Naive thymus-derived CD4-positive, alpha-beta T cell (primary cell): ENCODE measurements at regions not wholly inside any gene's neighbourhood (a gene's known extent, or its start where the extent isn't known, plus 50 kb on each side); places are given as distances from the start of the nearest gene placed in this dataset.

Experiments used
- ATAC-seq: fragments of 150-1000 bp; cut with Tn5 transposase; 2 replicates; pipeline ENCODE4 v1.10.0; 2021; ENCODE audit warnings: mild to moderate bottlenecking, moderate library complexity
- CTCF ChIA-PET: fragments of 350-600 bp; sonication (Branson Sonifier 250); formaldehyde crosslinking; loops from one replicate; lab custom pipeline; 2021; ENCODE audit warnings: antibody characterized with exemption; lab: Charles Lee
- POLR2A ChIA-PET: fragments of 350-600 bp; sonication (Branson Sonifier 250); formaldehyde crosslinking; loops from one replicate; lab custom pipeline; 2021; ENCODE audit warnings: antibody characterized with exemption, inconsistent platforms; lab: Charles Lee
- DNase-seq, 9 donors: peaks; one replicate each; pipeline versions ENCODE4 v3.0.0 to v3.0.0-alpha.2; 2020 to 2022; ENCODE audit warnings: mixed read lengths in 1 of 9
- H3K27ac ChIP-seq: one replicate; pipeline ENCODE4 v1.7.0; 2013; ENCODE audit warnings: mild to moderate bottlenecking, low read depth, low read length, moderate library complexity
- H3K27me3 ChIP-seq, 2 donors: one replicate each; pipeline ENCODE4 v1.7.0; 2013; ENCODE audit warnings: low read length in 2 of 2, mild to moderate bottlenecking in 2 of 2, moderate library complexity in 2 of 2; ENCODE audit not compliant: control insufficient read depth in 2 of 2, insufficient read depth in 2 of 2
- H3K36me3 ChIP-seq, 3 experiments: 1 replicate in 2 of 3; 2 replicates in 1 of 3; pipeline ENCODE4 v1.7.0; 2013; ENCODE audit warnings: low read length in 3 of 3, mild to moderate bottlenecking in 3 of 3, moderate library complexity in 1 of 3; ENCODE audit not compliant: insufficient read depth in 3 of 3, control insufficient read depth in 2 of 3
- H3K4me1 ChIP-seq, 2 donors: one replicate each; pipeline ENCODE4 v1.7.0; 2013; ENCODE audit warnings: low read length in 2 of 2, mild to moderate bottlenecking in 2 of 2, moderate library complexity in 1 of 2; ENCODE audit not compliant: control insufficient read depth in 2 of 2, insufficient read depth in 2 of 2
- H3K4me3 ChIP-seq: 2 replicates; pipeline ENCODE4 v1.7.0; 2013; ENCODE audit warnings: mild to moderate bottlenecking, low read length
- H3K9me3 ChIP-seq, 3 experiments: 1 replicate in 2 of 3; 2 replicates in 1 of 3; pipeline ENCODE4 v1.7.0; 2013; ENCODE audit warnings: low read length in 3 of 3; ENCODE audit not compliant: control insufficient read depth in 2 of 3
- H3K27ac Mint-ChIP-seq, 9 donors: one replicate each; pipeline ENCODE4 v1.8.0; 2020 to 2022; ENCODE audit warnings: mixed read lengths in 9 of 9, mild to moderate bottlenecking in 8 of 9, moderate library complexity in 5 of 9, inconsistent platforms in 2 of 9
- H3K27me3 Mint-ChIP-seq, 5 donors: one replicate each; pipeline ENCODE4 v1.8.0; 2021 to 2022; ENCODE audit warnings: mixed read lengths in 5 of 5, mild to moderate bottlenecking in 1 of 5
- H3K36me3 Mint-ChIP-seq, 5 donors: one replicate each; pipeline ENCODE4 v1.8.0; 2020 to 2022; ENCODE audit warnings: mixed read lengths in 5 of 5, mild to moderate bottlenecking in 3 of 5, inconsistent platforms in 1 of 5
- H3K4me1 Mint-ChIP-seq, 7 donors: one replicate each; pipeline ENCODE4 v1.8.0; 2020 to 2022; ENCODE audit warnings: mixed read lengths in 7 of 7, mild to moderate bottlenecking in 3 of 7, inconsistent platforms in 1 of 7
- H3K4me3 Mint-ChIP-seq, 10 donors: one replicate each; pipeline ENCODE4 v1.8.0; 2020 to 2022; ENCODE audit warnings: mild to moderate bottlenecking in 10 of 10, mixed read lengths in 10 of 10, moderate library complexity in 6 of 10, inconsistent platforms in 2 of 10
- H3K9me3 Mint-ChIP-seq, 11 donors: one replicate each; pipeline ENCODE4 v1.8.0; 2020 to 2022; ENCODE audit warnings: mixed read lengths in 11 of 11, mild to moderate bottlenecking in 4 of 11, inconsistent platforms in 1 of 11, moderate library complexity in 1 of 11
- intact Hi-C, 2 donors: fragments of 100-400 bp; cut with micrococcal nuclease; formaldehyde crosslinking; loops; one replicate each; pipeline ENCODE4 v1.15.1; 2023

GRCh38 chr16:54547052-54547451 is 260.5 kb upstream of the IRX3 start:
- H3K27ac Mint-ChIP-seq = no peak overlapping the region
- H3K4me3 Mint-ChIP-seq = no peak overlapping the region
- H3K36me3 Mint-ChIP-seq = peaks cover 0 to 3% (median 0%) of the 10 kb centered on the region in 5 donors
- Histone ChIP-seq H3K4me1 (no peaks in the 10 kb centered on the region), H3K36me3 (no peaks in the 10 kb centered on the region), H3K27ac (no peak overlapping the region), H3K9me3 (no peaks in the 10 kb centered on the region), H3K27me3 (no peaks in the 10 kb centered on the region), H3K4me3 (no peak overlapping the region)
- H3K4me1 Mint-ChIP-seq = peaks cover 0 to 1% (median 0%) of the 10 kb centered on the region in 7 donors
- ChIA-PET CTCF (no interaction called here), POLR2A (no interaction called here)
- intact Hi-C loops = no loop called here
- DNase-seq = no peak
- peaks cover 0 to 20% (median 2%) of the 10 kb centered on the region in 5 donors for H3K27me3 Mint-ChIP-seq
- H3K9me3 Mint-ChIP-seq = peaks cover 0 to 7% (median under 1%) of the 10 kb centered on the region in 11 donors
- ATAC-seq = no peak

GRCh38 chr16:54546521-54546920 is 259.9 kb upstream of the IRX3 start:
- no peaks in the 10 kb centered on the region for H3K9me3 ChIP-seq
- intact Hi-C loops = no loop called here
- no peak for ATAC-seq
- no peaks in the 10 kb centered on the region for H3K4me1 ChIP-seq
- H3K4me3 ChIP-seq = no peak overlapping the region
- no peak overlapping the region for H3K4me3 Mint-ChIP-seq
- peaks cover 0 to 3% (median 0%) of the 10 kb centered on the region in 5 donors for H3K36me3 Mint-ChIP-seq
- H3K4me1 Mint-ChIP-seq = peaks cover 0 to 1% (median 0%) of the 10 kb centered on the region in 7 donors
- peaks cover 0 to 20% (median 2%) of the 10 kb centered on the region in 5 donors for H3K27me3 Mint-ChIP-seq
- peaks cover 0 to 6% (median 0%) of the 10 kb centered on the region in 11 donors for H3K9me3 Mint-ChIP-seq
- CTCF ChIA-PET = no interaction called here
- H3K36me3 ChIP-seq = no peaks in the 10 kb centered on the region
- H3K27ac Mint-ChIP-seq = no peak overlapping the region
- no peak for DNase-seq
- no peaks in the 10 kb centered on the region for H3K27me3 ChIP-seq
- POLR2A ChIA-PET = no interaction called here
- no peak overlapping the region for H3K27ac ChIP-seq

GRCh38 chr16:54545854-54546511 is 259.4 kb upstream of the IRX3 start:
- intact Hi-C loops = no loop called here
- no peak overlapping the region for H3K27ac Mint-ChIP-seq

GRCh38 chr16:54544553-54545180 is 258.1 kb upstream of the IRX3 start:
- H3K9me3 ChIP-seq = no peaks in the 10 kb centered on the region
- H3K27me3 Mint-ChIP-seq = peaks cover 0 to 15% (median 2%) of the 10 kb centered on the region in 5 donors
- CTCF ChIA-PET = no interaction called here
- no peak overlapping the region for H3K4me3 ChIP-seq
- no peaks in the 10 kb centered on the region for H3K27me3 ChIP-seq
- ATAC-seq = no peak
- DNase-seq = no peak
- POLR2A ChIA-PET = no interaction called here
- H3K27ac Mint-ChIP-seq = no peak overlapping the region
- H3K4me1 ChIP-seq = no peaks in the 10 kb centered on the region
- peaks cover 0 to 1% (median 0%) of the 10 kb centered on the region in 7 donors for H3K4me1 Mint-ChIP-seq
- no peak overlapping the region for H3K27ac ChIP-seq
- H3K36me3 Mint-ChIP-seq = no peaks in the 10 kb centered on the region
- H3K9me3 Mint-ChIP-seq = peaks cover 0 to 3% (median 0%) of the 10 kb centered on the region in 11 donors
- no peak overlapping the region for H3K4me3 Mint-ChIP-seq
- intact Hi-C loops = no loop called here
- H3K36me3 ChIP-seq = no peaks in the 10 kb centered on the region

More at GRCh38 chr16:54545854-54546511, 259.4 kb upstream of the IRX3 start:
- POLR2A ChIA-PET = no interaction called here
- no peak overlapping the region for H3K4me3 Mint-ChIP-seq
- no peaks in the 10 kb centered on the region for H3K36me3 ChIP-seq
- H3K9me3 Mint-ChIP-seq = peaks cover 0 to 6% (median 0%) of the 10 kb centered on the region in 11 donors
- no peak for DNase-seq
- H3K4me3 ChIP-seq = no peak overlapping the region
- H3K4me1 Mint-ChIP-seq = peaks cover 0 to 1% (median 0%) of the 10 kb centered on the region in 7 donors
- ATAC-seq = no peak
- H3K27ac ChIP-seq = no peak overlapping the region
- no peaks in the 10 kb centered on the region for H3K27me3 ChIP-seq
- peaks cover 0 to 20% (median 2%) of the 10 kb centered on the region in 5 donors for H3K27me3 Mint-ChIP-seq
- H3K9me3 ChIP-seq = no peaks in the 10 kb centered on the region
- H3K36me3 Mint-ChIP-seq = peaks cover 0 to 3% (median 0%) of the 10 kb centered on the region in 5 donors
- CTCF ChIA-PET = no interaction called here
- no peaks in the 10 kb centered on the region for H3K4me1 ChIP-seq

GRCh38 chr16:54542805-54543505 is 256.4 kb upstream of the IRX3 start:
- ATAC-seq (no peak), DNase-seq (no peak)
- H3K4me3 ChIP-seq = no peak overlapping the region
- POLR2A ChIA-PET = no interaction called here
- Mint-ChIP-seq H3K9me3 (peaks cover 0 to 1% (median 0%) of the 10 kb centered on the region in 11 donors), H3K4me3 (no peak overlapping the region), H3K36me3 (no peaks in the 10 kb centered on the region), H3K4me1 (peaks cover 0 to 1% (median 0%) of the 10 kb centered on the region in 7 donors), H3K27me3 (peaks cover 0 to 15% (median 2%) of the 10 kb centered on the region in 5 donors), H3K27ac (no peak overlapping the region)
- H3K4me1 ChIP-seq = no peaks in the 10 kb centered on the region
- no peak overlapping the region for H3K27ac ChIP-seq
- CTCF ChIA-PET = no interaction called here
- H3K36me3 ChIP-seq = no peaks in the 10 kb centered on the region
- intact Hi-C loops = no loop called here
- H3K27me3 ChIP-seq = no peaks in the 10 kb centered on the region
- no peaks in the 10 kb centered on the region for H3K9me3 ChIP-seq

- no peaks in the 10 kb centered on the region for H3K36me3 Mint-ChIP-seq
- intact Hi-C loops = no loop called here
- no peak for DNase-seq
- Histone ChIP-seq H3K9me3 (no peaks in the 10 kb centered on the region), H3K4me1 (no peaks in the 10 kb centered on the region), H3K36me3 (no peaks in the 10 kb centered on the region), H3K27ac (no peak overlapping the region), H3K27me3 (no peaks in the 10 kb centered on the region), H3K4me3 (no peak overlapping the region)
- H3K4me3 Mint-ChIP-seq = no peak overlapping the region
- H3K9me3 Mint-ChIP-seq = peaks cover 0 to 1% (median 0%) of the 10 kb centered on the region in 11 donors
- H3K27me3 Mint-ChIP-seq = peaks cover 0 to 6% (median 2%) of the 10 kb centered on the region in 5 donors
- H3K4me1 Mint-ChIP-seq = no peaks in the 10 kb centered on the region
- ChIA-PET POLR2A (no interaction called here), CTCF (no interaction called here)
- H3K27ac Mint-ChIP-seq = no peak overlapping the region
- no peak for ATAC-seq
These were observed 254.1 kb upstream of the IRX3 start for GRCh38 chr16:54540525-54541180.
